IMR-90 (cell line): ENCODE measurements at regions not wholly inside any gene's neighbourhood (a gene's known extent, or its start where the extent isn't known, plus 50 kb on each side); places are given as distances from the start of the nearest gene placed in this dataset.

ENCODE experiments used
- ATAC-seq: fragments of 200-7000 bp; cut with Tn5 transposase; 2 replicates; pipeline ENCODE4 v1.9.1; 2020; ENCODE audit warnings: low read depth, mild to moderate bottlenecking, moderate library complexity
- BruUV-seq: library from RNA; stranded (reverse); fragments of 400-500 nt; replicated peaks from 2 replicates; lab custom pipeline; 2021; lab: Mats Ljungman, UMichigan
- CTCF ChIA-PET: fragments of 300-600 bp; formaldehyde crosslinking; extraction: SDS; loops from one replicate; lab custom pipeline; 2021; ENCODE audit warnings: antibody characterized with exemption; lab: Yijun Ruan, JAX
- POLR2A ChIA-PET: fragments of 300-600 bp; sonication (Branson Sonifier 250); formaldehyde crosslinking; loops from one replicate; lab custom pipeline; 2022; ENCODE audit warnings: antibody characterized with exemption; ENCODE audit not compliant: unreplicated experiment; lab: Charles Lee
- DNase-seq: peaks from one replicate; pipeline ENCODE4 v3.0.0; 2013
- H2AFZ ChIP-seq: replicated peaks from 2 replicates; pipeline ENCODE3; 2013; ENCODE audit warnings: low read length, mild to moderate bottlenecking; ENCODE audit not compliant: poor library complexity
- H2AK5ac ChIP-seq: 2 replicates; pipeline ENCODE4 v1.6.1; 2013; ENCODE audit warnings: low read depth, low read length, inconsistent platforms
- H2AK9ac ChIP-seq: replicated peaks from 2 replicates; pipeline ENCODE3; 2013; ENCODE audit warnings: mild to moderate bottlenecking, low read depth, low read length, moderate library complexity; ENCODE audit not compliant: poor library complexity
- H2BK120ac ChIP-seq: 2 replicates; pipeline ENCODE4 v1.6.1; 2013; ENCODE audit warnings: low read depth, low read length, inconsistent platforms
- H2BK15ac ChIP-seq: 3 replicates; pipeline ENCODE4 v1.6.1; 2013; ENCODE audit warnings: low read depth, low read length, inconsistent platforms
- H2BK20ac ChIP-seq: 2 replicates; pipeline ENCODE4 v1.6.1; 2013; ENCODE audit warnings: low read depth, mild to moderate bottlenecking, inconsistent platforms, low read length, moderate library complexity
- H2BK5ac ChIP-seq: 2 replicates; pipeline ENCODE4 v1.6.1; 2013; ENCODE audit warnings: mild to moderate bottlenecking, low read depth, low read length, inconsistent platforms; ENCODE audit not compliant: poor library complexity, severe bottlenecking
- H3K14ac ChIP-seq: replicated peaks from 2 replicates; pipeline ENCODE4 v1.6.1; 2013; ENCODE audit warnings: low read depth, low read length, inconsistent platforms
- H3K18ac ChIP-seq: 2 replicates; pipeline ENCODE4 v1.6.1; 2013; ENCODE audit warnings: low read depth, low read length, control low read depth
- H3K23ac ChIP-seq: 2 replicates; pipeline ENCODE4 v1.6.1; 2013; ENCODE audit warnings: low read depth, low read length, inconsistent platforms
- H3K27ac ChIP-seq: 2 replicates; pipeline ENCODE4 v1.5.1; 2013; ENCODE audit warnings: mild to moderate bottlenecking, control low read depth, low read length; ENCODE audit not compliant: insufficient read depth
- H3K27me3 ChIP-seq: 2 replicates; pipeline ENCODE4 v1.6.1; 2013; ENCODE audit warnings: low read length; ENCODE audit not compliant: control insufficient read depth, insufficient read depth
- H3K36me3 ChIP-seq: 2 replicates; pipeline ENCODE4 v1.6.1; 2013; ENCODE audit warnings: low read length, mixed read lengths; ENCODE audit not compliant: control insufficient read depth, insufficient read depth
- H3K4ac ChIP-seq: 2 replicates; pipeline ENCODE4 v1.6.1; 2013; ENCODE audit warnings: low read depth, low read length, inconsistent platforms
- H3K4me1 ChIP-seq: 2 replicates; pipeline ENCODE4 v1.6.1; 2013; ENCODE audit warnings: low read length, mixed read lengths; ENCODE audit not compliant: control insufficient read depth, insufficient read depth
- H3K4me2 ChIP-seq: 2 replicates; pipeline ENCODE4 v1.6.1; 2013; ENCODE audit warnings: low read depth, mild to moderate bottlenecking, control low read depth, low read length, moderate library complexity
- H3K4me3 ChIP-seq: 2 replicates; pipeline ENCODE4 v1.5.1; 2013; ENCODE audit warnings: low read depth, mild to moderate bottlenecking, control low read depth, low read length, moderate library complexity; ENCODE audit not compliant: insufficient read depth
- H3K56ac ChIP-seq: 2 replicates; pipeline ENCODE4 v1.6.1; 2013; ENCODE audit warnings: low read length, inconsistent platforms; ENCODE audit not compliant: insufficient read depth; ENCODE audit errors: extremely low read depth
- H3K79me1 ChIP-seq, 2 experiments: 2 replicates each; pipeline ENCODE4 v1.6.1; 2013; ENCODE audit warnings: low read length in 2 of 2, inconsistent platforms in 1 of 2, low read depth in 1 of 2
- H3K9ac ChIP-seq: 2 replicates; pipeline ENCODE4 v1.6.1; 2013; ENCODE audit warnings: low read depth, low read length, control low read depth
- H3K9me1 ChIP-seq: 2 replicates; pipeline ENCODE4 v1.6.1; 2013; ENCODE audit warnings: low read length, inconsistent platforms; ENCODE audit not compliant: insufficient read depth
- H3K9me3 ChIP-seq: 2 replicates; pipeline ENCODE4 v1.6.1; 2013; ENCODE audit warnings: low read length; ENCODE audit not compliant: control insufficient read depth, insufficient read depth
- H4K20me1 ChIP-seq: 2 replicates; pipeline ENCODE4 v1.6.1; 2013; ENCODE audit warnings: low read length, inconsistent platforms; ENCODE audit not compliant: insufficient read depth
- H4K5ac ChIP-seq: 2 replicates; pipeline ENCODE4 v1.6.1; 2013; ENCODE audit warnings: mild to moderate bottlenecking, low read depth, low read length, control low read depth
- H4K8ac ChIP-seq, 2 experiments: 2 replicates each; pipeline ENCODE4 v1.6.1; 2013; ENCODE audit warnings: low read depth in 2 of 2, low read length in 2 of 2, control low read depth in 1 of 2, inconsistent platforms in 1 of 2
- H4K91ac ChIP-seq: 2 replicates; pipeline ENCODE4 v1.6.1; 2013; ENCODE audit warnings: low read depth, low read length, inconsistent platforms; ENCODE audit not compliant: insufficient read depth
- FOS ChIP-seq: fragments of 150-350 bp; IDR thresholded peaks from 2 replicates; pipeline ENCODE4 v1.6.1; 2016; ENCODE audit warnings: low read depth, low read length
- MAFK ChIP-seq: IDR thresholded peaks from 2 replicates; pipeline ENCODE4 v1.6.1; 2012; ENCODE audit warnings: low read depth, low read length, improper control_type of control experiment
- MAZ ChIP-seq: IDR thresholded peaks from 2 replicates; pipeline ENCODE4 v1.6.1; 2012; ENCODE audit warnings: low read depth, mild to moderate bottlenecking, low read length, improper control_type of control experiment, moderate library complexity, borderline replicate concordance
- NFE2L2 ChIP-seq: fragments of 150-350 bp; IDR thresholded peaks from 2 replicates; pipeline ENCODE4 v1.6.1; 2016; ENCODE audit warnings: low read depth, mild to moderate bottlenecking, low read length
- SMC3 ChIP-seq: fragments of 150-350 bp; IDR thresholded peaks from 2 replicates; pipeline ENCODE4 v1.6.1; 2016; ENCODE audit warnings: low read depth, mild to moderate bottlenecking, antibody characterized with exemption, low read length, moderate library complexity
- dilution Hi-C: fragments of 300-500 bp; cut with HindIII; formaldehyde crosslinking; loops from one replicate; pipeline ENCODE4 v1.14.3; 2018; ENCODE audit warnings: low sequenced_read_pairs; ENCODE audit not compliant: unreplicated experiment
- in situ Hi-C: fragments of 300-500 bp; cut with MboI; formaldehyde crosslinking; loops from 3 replicates; pipeline ENCODE4 v1.14.3; 2019; ENCODE audit warnings: low sequenced_read_pairs, inconsistent platforms, mixed read lengths
- intact Hi-C: fragments of 100-400 bp; cut with micrococcal nuclease; formaldehyde crosslinking; loops from 2 replicates; pipeline ENCODE4 v1.10.0; 2022

- no peak overlapping the region for H3K56ac ChIP-seq
- TF ChIP-seq SMC3 (no peak), MAFK (no peak), FOS (no peak), NFE2L2 (no peak), MAZ (no peak)
- no peak overlapping the region for H3K23ac ChIP-seq
- no peaks in the 10 kb centered on the region for H3K36me3 ChIP-seq
- intact Hi-C loops (no loop called here), in situ Hi-C loops (no loop called here), dilution Hi-C loops (no loop called here)
- H2AK5ac ChIP-seq, result no peak overlapping the region
- H3K27me3 ChIP-seq, result no peaks in the 10 kb centered on the region
- no peak overlapping the region for H3K27ac ChIP-seq
- no peak overlapping the region for H2AFZ ChIP-seq
- H2BK20ac ChIP-seq, result no peak overlapping the region
- no peak overlapping the region for H3K14ac ChIP-seq
- H2BK5ac ChIP-seq, result no peak overlapping the region
- H4K91ac ChIP-seq, result no peak overlapping the region
- H2AK9ac ChIP-seq, result no peak overlapping the region
- H2BK120ac ChIP-seq, result no peak overlapping the region
- no peak overlapping the region for H3K4ac ChIP-seq
- H3K4me1 ChIP-seq, result no peaks in the 10 kb centered on the region
- no peak overlapping the region for H3K4me3 ChIP-seq
- no peak for DNase-seq
- ATAC-seq, result no peak
- no peaks in the 10 kb centered on the region for H3K9me1 ChIP-seq
- no peak overlapping the region for H4K8ac ChIP-seq
- no peak overlapping the region for H3K9ac ChIP-seq
- no peak overlapping the region for H3K4me2 ChIP-seq
- H4K5ac ChIP-seq, result no peak overlapping the region
- H3K79me1 ChIP-seq, result no peaks in the 10 kb centered on the region
- ChIA-PET POLR2A (no interaction called here), CTCF (no interaction called here)
- no peaks in the 10 kb centered on the region for H4K20me1 ChIP-seq
- no peak overlapping the region for H2BK15ac ChIP-seq
- H3K9me3 ChIP-seq, result peaks cover 4% of the 10 kb centered on the region; the same call in 1 of the 2 replicates
- H3K18ac ChIP-seq, result no peak overlapping the region
- BruUV-seq, result no TSS peak
These were observed 1347.4 kb downstream of the NCAM2 start for GRCh38 chr21:22345624-22346023.
